ENCODE measurements at regions not wholly inside any gene's neighbourhood (a gene's known extent, or its start where the extent isn't known, plus 50 kb on each side); places are given as distances from the start of the nearest gene placed in this dataset.

DNA sequence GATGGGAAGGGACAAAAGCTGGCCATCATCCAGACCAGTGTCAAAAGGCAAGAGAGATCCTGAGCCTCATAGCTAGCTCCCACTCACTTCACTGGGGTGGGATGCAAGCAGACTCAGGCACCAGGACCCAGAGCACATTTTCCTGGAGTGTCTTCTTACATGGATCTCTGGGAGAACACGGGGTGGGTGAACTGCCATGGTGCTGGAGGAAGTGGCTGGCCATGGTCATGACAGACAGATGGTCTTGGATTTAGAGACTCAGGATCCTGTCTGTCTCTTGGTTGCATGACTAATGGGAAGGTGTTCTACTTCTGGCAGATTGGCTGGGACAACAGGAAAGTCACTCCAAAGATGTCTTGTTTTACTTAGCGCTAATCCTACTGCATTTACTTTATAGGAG, 311.5 kb downstream of the ATP23 start:
- no peak overlapping the region for H3K4me3 ChIP-seq (ENCODE audit: low read depth, low read length)
- TF ChIP-seq, protein P1, sequence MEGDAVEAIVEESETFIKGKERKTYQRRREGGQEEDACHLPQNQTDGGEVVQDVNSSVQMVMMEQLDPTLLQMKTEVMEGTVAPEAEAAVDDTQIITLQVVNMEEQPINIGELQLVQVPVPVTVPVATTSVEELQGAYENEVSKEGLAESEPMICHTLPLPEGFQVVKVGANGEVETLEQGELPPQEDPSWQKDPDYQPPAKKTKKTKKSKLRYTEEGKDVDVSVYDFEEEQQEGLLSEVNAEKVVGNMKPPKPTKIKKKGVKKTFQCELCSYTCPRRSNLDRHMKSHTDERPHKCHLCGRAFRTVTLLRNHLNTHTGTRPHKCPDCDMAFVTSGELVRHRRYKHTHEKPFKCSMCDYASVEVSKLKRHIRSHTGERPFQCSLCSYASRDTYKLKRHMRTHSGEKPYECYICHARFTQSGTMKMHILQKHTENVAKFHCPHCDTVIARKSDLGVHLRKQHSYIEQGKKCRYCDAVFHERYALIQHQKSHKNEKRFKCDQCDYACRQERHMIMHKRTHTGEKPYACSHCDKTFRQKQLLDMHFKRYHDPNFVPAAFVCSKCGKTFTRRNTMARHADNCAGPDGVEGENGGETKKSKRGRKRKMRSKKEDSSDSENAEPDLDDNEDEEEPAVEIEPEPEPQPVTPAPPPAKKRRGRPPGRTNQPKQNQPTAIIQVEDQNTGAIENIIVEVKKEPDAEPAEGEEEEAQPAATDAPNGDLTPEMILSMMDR (conservative IDR thresholded peaks at IDR 0.05; ENCODE audit: low read depth, low read length) = no peak
- no peak for DNase-seq (ENCODE audit: low read depth)

DNA sequence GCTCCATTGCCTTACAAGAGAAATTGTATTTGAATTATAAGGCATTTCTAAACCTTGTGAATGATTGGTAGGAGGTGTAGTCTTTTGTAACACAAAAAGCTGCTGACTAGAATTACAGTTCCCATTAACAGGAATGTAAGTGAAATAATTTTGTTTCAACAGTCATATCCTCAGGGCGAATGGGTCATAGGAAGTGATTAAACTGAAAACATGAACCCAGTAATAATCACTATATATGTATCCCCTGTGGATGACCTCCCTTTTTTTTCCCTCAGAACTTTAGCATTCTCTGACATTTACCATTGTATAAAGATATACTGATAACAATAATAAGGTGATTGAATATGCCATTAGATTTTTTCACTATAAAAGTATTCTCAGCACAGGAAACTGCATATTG, 312.3 kb downstream of the ATP23 start:
- TF ChIP-seq, protein P1 (conservative IDR thresholded peaks at IDR 0.05; ENCODE audit: low read depth, low read length) = no peak
- DNase-seq (ENCODE audit: low read depth) = no peak
- H3K4me3 ChIP-seq (ENCODE audit: low read depth, low read length) = no peak overlapping the region

DNA sequence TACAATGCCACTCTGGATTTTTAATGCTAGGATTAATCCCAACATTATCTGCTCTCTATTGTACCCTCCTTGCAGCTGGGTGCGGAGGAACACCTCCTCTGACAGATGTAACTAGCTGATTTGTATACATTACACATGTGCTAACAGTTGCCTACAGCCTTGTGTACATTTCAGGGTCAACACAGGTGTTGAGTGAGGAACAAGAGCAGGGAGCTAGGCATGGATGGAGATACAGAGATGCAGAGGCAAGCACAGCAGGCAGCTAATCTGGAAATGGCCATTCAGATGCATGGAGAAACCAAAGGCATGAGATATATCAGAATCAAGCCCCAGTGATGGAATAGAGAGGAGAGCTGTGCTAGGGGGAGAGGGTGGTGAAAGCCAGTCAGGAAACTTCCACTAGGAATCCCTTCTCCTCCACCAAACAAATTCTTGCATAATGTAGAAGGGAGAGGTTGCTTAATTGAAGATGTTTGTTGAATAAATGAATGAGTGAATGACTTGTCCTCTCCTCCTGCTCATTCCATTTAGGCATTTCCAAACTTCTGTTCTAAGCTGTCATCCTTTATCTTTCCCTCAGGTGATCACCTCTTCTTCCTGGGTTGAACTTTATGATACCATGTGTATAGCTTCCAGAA, 313.2 kb downstream of the ATP23 start:
- no peak for DNase-seq (ENCODE audit: low read depth)
- TF ChIP-seq, protein P1 (conservative IDR thresholded peaks at IDR 0.05; ENCODE audit: low read depth, low read length) = no peak
- no peak overlapping the region for H3K4me3 ChIP-seq (ENCODE audit: low read depth, low read length)

DNA sequence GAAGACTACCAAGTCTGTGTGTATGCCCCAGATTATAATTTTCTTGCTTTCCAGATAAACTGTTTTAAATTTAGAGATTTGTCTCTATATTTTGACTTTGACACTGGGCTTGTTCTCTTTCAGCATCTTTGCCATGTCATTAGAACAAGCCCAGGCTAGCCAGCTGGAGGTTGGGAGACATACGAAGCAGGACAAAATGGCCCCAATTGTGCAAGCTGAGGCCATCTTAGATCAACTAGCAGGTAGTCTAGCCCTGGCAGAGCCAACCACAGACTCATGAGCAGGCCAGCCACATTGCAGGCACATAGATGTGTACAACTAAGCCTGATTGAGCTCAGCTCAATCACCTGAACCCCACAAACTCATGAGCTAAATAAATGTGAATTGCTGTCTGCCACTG, 321.4 kb downstream of the ATP23 start:
- TF ChIP-seq, protein P1 (conservative IDR thresholded peaks at IDR 0.05; ENCODE audit: low read depth, low read length) = no peak
- no peak for DNase-seq (ENCODE audit: low read depth)
- H3K4me3 ChIP-seq (ENCODE audit: low read depth, low read length) = no peak overlapping the region

DNA sequence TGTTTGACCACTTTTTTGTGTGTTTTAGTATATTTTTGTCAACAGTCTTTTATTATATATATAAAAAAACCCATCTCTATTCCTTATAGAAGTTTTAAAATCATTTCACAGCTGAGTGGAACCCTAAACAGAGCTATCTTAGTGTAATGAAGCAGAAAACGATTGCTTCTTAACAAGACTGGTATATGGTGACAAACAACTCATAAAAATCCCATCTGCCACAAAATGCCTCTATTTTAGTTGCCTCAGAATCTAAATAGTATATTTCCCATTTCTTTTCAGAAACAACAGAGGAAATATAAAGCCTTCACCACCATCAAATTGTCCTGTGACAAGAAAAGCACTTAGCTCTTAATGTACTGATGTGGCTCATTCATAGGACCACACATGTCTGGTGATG, 322.4 kb downstream of the ATP23 start:
- no peak for DNase-seq (ENCODE audit: low read depth)
- no peak overlapping the region for H3K4me3 ChIP-seq (ENCODE audit: low read depth, low read length)
- TF ChIP-seq, protein P1 (conservative IDR thresholded peaks at IDR 0.05; ENCODE audit: low read depth, low read length) = no peak

DNA sequence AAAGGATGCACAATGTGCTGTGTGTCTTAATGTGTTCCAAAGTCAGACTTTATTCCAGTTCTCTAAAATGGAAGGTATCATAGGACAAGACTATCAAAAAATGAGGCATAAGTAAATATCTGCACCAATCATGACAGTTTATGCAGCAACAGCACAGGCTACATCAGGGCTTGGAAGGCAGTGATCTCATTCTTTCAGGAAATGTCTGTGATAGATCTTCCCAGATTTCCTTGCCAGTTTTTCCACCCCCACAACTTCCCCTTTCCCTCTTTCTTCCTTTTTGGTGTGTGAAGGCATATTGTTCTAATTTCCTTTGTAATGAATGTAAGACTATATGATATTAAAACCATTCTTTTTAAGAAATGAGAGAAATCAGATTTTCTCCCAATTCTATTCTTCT, 326.7 kb downstream of the ATP23 start:
- TF ChIP-seq, protein P1 (conservative IDR thresholded peaks at IDR 0.05; ENCODE audit: low read depth, low read length) = no peak
- DNase-seq (ENCODE audit: low read depth) = peak; percentile 12
- no peak overlapping the region for H3K4me3 ChIP-seq (ENCODE audit: low read depth, low read length)

DNA sequence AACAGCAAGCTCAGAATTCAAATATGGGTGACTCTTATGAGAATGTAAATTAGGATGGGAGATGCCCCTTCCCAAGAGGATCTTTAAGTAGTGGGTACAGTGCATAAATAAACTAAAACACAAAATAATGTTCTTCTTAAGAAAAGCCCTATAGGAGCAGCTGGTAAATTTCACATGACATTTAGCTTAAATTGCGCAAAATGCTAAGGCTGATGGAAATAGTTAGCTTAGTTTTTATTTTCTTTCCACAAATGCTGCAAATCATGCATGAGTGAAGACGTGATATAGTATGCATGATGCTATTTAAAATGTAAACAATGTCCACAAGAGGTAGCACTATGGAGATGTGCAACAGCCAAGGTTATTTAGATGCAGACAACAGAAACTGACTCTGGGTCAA, 328.1 kb downstream of the ATP23 start:
- DNase-seq (ENCODE audit: low read depth) = no peak
- TF ChIP-seq, protein P1 (conservative IDR thresholded peaks at IDR 0.05; ENCODE audit: low read depth, low read length) = no peak

More for the DNA sequence above, 328.1 kb downstream of the ATP23 start:
- no peak overlapping the region for H3K4me3 ChIP-seq (ENCODE audit: low read depth, low read length)
